HL-60 (cell line): ENCODE measurements at regions not wholly inside any gene's neighbourhood (a gene's known extent, or its start where the extent isn't known, plus 50 kb on each side); places are given as distances from the start of the nearest gene placed in this dataset.

ENCODE experiments used
- DNase-seq, 2 experiments: peaks; one replicate each; pipeline ENCODE4 v3.0.0-alpha.2; 2010 to 2020; ENCODE audit warnings: low read depth in 1 of 2, low spot score in 1 of 2
- H3K27ac ChIP-seq: fragments of 250-450 bp; sonication (Bioruptor Pico); replicated peaks from 2 replicates; pipeline ENCODE4 v1.5.1; 2020; ENCODE audit warnings: mild to moderate bottlenecking, moderate library complexity
- H3K27me3 ChIP-seq: fragments of 250-450 bp; sonication (Bioruptor Pico); 2 replicates; pipeline ENCODE4 v1.5.1; 2021; ENCODE audit warnings: mild to moderate bottlenecking, moderate library complexity; ENCODE audit not compliant: insufficient read depth, poor library complexity, severe bottlenecking
- H3K4me3 ChIP-seq: replicated peaks from 2 replicates; pipeline ENCODE4 v1.5.1; 2011; ENCODE audit warnings: mild to moderate bottlenecking, control low read depth, low read length; ENCODE audit not compliant: insufficient read depth
- GABPA ChIP-seq: IDR thresholded peaks from 2 replicates; pipeline ENCODE4 v1.6.1; 2012; ENCODE audit warnings: low read depth
- POLR2AphosphoS5 ChIP-seq: IDR thresholded peaks from 2 replicates; pipeline ENCODE4 v1.6.1; 2012; ENCODE audit warnings: low read depth
- REST ChIP-seq: IDR thresholded peaks from 2 replicates; pipeline ENCODE4 v1.6.1; 2012; ENCODE audit warnings: low read depth; ENCODE audit not compliant: insufficient replicate concordance
- SPI1 ChIP-seq: IDR thresholded peaks from 2 replicates; pipeline ENCODE4 v1.6.1; 2012; ENCODE audit warnings: low read depth, mild to moderate bottlenecking, borderline replicate concordance
- TF ChIP-seq, protein P1 (sequence below): IDR thresholded peaks from one replicate; pipeline ENCODE4 v1.5.1; 2011; ENCODE audit warnings: low read length, control low read depth, inconsistent platforms; ENCODE audit not compliant: insufficient read depth

- no peak for DNase-seq
- H3K4me3 ChIP-seq, result no peak overlapping the region
- H3K27ac ChIP-seq, result no peak overlapping the region
- no peaks in the 10 kb centered on the region for H3K27me3 ChIP-seq
- TF ChIP-seq GABPA, result no peak
- TF ChIP-seq POLR2AphosphoS5, result no peak
- TF ChIP-seq REST, result no peak
These were observed 362.7 kb downstream of the CPS1 start for GRCh38 chr2:210919128-210919527.

GRCh38 chr2:210922419-210922818 is 366.0 kb downstream of the CPS1 start:
- no peak for DNase-seq
- Histone ChIP-seq H3K27me3 (no peaks in the 10 kb centered on the region), H3K4me3 (no peak overlapping the region), H3K27ac (no peak overlapping the region)
- TF ChIP-seq POLR2AphosphoS5 (no peak), REST (no peak), SPI1 (no peak), GABPA (no peak)
- TF ChIP-seq, protein P1, sequence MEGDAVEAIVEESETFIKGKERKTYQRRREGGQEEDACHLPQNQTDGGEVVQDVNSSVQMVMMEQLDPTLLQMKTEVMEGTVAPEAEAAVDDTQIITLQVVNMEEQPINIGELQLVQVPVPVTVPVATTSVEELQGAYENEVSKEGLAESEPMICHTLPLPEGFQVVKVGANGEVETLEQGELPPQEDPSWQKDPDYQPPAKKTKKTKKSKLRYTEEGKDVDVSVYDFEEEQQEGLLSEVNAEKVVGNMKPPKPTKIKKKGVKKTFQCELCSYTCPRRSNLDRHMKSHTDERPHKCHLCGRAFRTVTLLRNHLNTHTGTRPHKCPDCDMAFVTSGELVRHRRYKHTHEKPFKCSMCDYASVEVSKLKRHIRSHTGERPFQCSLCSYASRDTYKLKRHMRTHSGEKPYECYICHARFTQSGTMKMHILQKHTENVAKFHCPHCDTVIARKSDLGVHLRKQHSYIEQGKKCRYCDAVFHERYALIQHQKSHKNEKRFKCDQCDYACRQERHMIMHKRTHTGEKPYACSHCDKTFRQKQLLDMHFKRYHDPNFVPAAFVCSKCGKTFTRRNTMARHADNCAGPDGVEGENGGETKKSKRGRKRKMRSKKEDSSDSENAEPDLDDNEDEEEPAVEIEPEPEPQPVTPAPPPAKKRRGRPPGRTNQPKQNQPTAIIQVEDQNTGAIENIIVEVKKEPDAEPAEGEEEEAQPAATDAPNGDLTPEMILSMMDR, result no peak

DNA sequence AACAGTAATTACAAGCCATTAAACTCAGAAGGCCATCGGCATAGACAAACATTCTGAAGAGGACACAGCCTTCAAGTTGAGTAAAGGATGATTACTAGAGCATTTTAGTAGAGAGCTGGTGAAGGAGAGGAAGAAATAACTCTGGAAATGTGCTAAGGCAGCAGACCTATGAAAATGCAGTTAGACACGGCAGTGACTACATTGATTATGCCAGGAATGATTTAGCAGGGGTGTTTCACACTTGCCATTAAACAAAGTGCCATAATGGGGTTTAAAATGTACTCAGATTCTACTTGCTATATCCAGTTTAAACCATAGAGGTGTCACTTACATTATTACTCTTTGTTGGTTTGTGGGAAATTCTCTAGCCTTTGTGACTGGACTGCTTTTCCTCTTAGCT is 372.3 kb downstream of the CPS1 start:
- Histone ChIP-seq H3K27me3 (no peaks in the 10 kb centered on the region), H3K27ac (no peak overlapping the region), H3K4me3 (no peak overlapping the region)
- DNase-seq, result no peak
- TF ChIP-seq GABPA (no peak), SPI1 (no peak), REST (no peak), POLR2AphosphoS5 (no peak)
- TF ChIP-seq, protein P1, result no peak

DNA sequence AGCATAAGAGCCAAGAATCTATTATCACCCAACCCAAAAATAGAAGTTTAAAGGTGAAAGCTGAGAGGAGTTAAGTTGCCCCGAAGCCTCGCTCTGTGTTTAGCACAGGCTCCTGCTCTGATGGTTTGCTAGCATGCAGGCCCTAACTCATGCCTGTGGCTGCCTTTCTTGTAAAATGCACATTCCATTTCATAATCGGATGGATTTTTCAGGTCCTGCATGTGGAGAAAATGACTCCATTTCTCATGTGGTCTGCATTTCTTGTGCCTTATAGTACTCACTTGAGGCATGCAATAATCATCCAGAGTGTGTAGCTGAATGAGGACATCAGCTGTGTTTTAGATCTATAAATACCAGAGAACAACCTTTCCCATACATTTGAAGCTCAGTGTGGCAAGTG is 381.8 kb downstream of the CPS1 start:
- H3K27me3 ChIP-seq, result no peaks in the 10 kb centered on the region
- H3K4me3 ChIP-seq, result no peak overlapping the region
- TF ChIP-seq POLR2AphosphoS5 (no peak), GABPA (no peak), SPI1 (no peak), REST (no peak)
- TF ChIP-seq, protein P1, result no peak
- DNase-seq, result no peak
- no peak overlapping the region for H3K27ac ChIP-seq
